ENCODE measurements at regions not wholly inside any gene's neighbourhood (a gene's known extent, or its start where the extent isn't known, plus 50 kb on each side); places are given as distances from the start of the nearest gene placed in this dataset.

- Histone ChIP-seq H3K36me3 (ENCODE audit: control insufficient read depth in 4 of 4, insufficient read depth in 3 of 4, low read depth in 1 of 4, low read length in 3 of 4) (peaks cover 0 to 3% (median under 1%) of the 10 kb centered on the region in 4 donors), H3K9ac (ENCODE audit: low read depth in 1 of 2, low read length in 2 of 2) (no peak overlapping the region), H3K4me1 (ENCODE audit: control insufficient read depth in 4 of 4, insufficient read depth in 4 of 4, low read length in 3 of 4) (no peaks in the 10 kb centered on the region), H3K27me3 (ENCODE audit: control insufficient read depth in 4 of 4, insufficient read depth in 4 of 4, low read length in 3 of 4) (no peaks in the 10 kb centered on the region), H3K9me3 (ENCODE audit: control insufficient read depth in 4 of 4, low read length in 3 of 4) (peaks cover 0 to 8% (median 0%) of the 10 kb centered on the region in 4 donors), H3K4me3 (ENCODE audit: low read depth in 1 of 3, low read length in 3 of 3) (no peak overlapping the region), H3K27ac (ENCODE audit: low read depth in 1 of 2, low read length in 2 of 2) (no peak overlapping the region)
- DNase-seq (ENCODE audit: low spot score) = no peak
- 69% methylated on average over 4 of the region's 4 CpGs for WGBS
- no peak for TF ChIP-seq NR2F2 (IDR thresholded peaks at IDR 0.05)
- TF ChIP-seq HNF4G (IDR thresholded peaks at IDR 0.05) = no peak
- TF ChIP-seq ATF3 (IDR thresholded peaks at IDR 0.05) = no peak
- no peak for TF ChIP-seq JUND (IDR thresholded peaks at IDR 0.05)
- no peak for TF ChIP-seq FOXA1 (IDR thresholded peaks at IDR 0.05)
Measured at GRCh38 chr14:88075269-88075981, 70.5 kb downstream of the GPR65 start.

GRCh38 chr14:88078525-88078924 lies 73.6 kb downstream of the GPR65 start:
- no peak for TF ChIP-seq ATF3 (IDR thresholded peaks at IDR 0.05)
- H3K4me1 ChIP-seq (ENCODE audit: control insufficient read depth in 4 of 4, insufficient read depth in 4 of 4, low read length in 3 of 4) = no peaks in the 10 kb centered on the region
- no peaks in the 10 kb centered on the region for H3K27me3 ChIP-seq (ENCODE audit: control insufficient read depth in 4 of 4, insufficient read depth in 4 of 4, low read length in 3 of 4)
- 95% methylated on average over 1 of the region's 1 CpG for WGBS
- peaks cover 0 to 3% (median 3%) of the 10 kb centered on the region in 4 donors for H3K36me3 ChIP-seq (ENCODE audit: control insufficient read depth in 4 of 4, insufficient read depth in 3 of 4, low read depth in 1 of 4, low read length in 3 of 4)
- no peak overlapping the region for H3K27ac ChIP-seq (ENCODE audit: low read depth in 1 of 2, low read length in 2 of 2)
- no peak overlapping the region for H3K4me3 ChIP-seq (ENCODE audit: low read depth in 1 of 3, low read length in 3 of 3)
- H3K9me3 ChIP-seq (ENCODE audit: control insufficient read depth in 4 of 4, low read length in 3 of 4) = peaks cover 0 to 2% (median 0%) of the 10 kb centered on the region in 4 donors
- no peak overlapping the region for H3K9ac ChIP-seq (ENCODE audit: low read depth in 1 of 2, low read length in 2 of 2)
- DNase-seq (ENCODE audit: low spot score) = no peak

GRCh38 chr14:88079624-88080023 lies 74.7 kb downstream of the GPR65 start:
- 97% methylated on average over 2 of the region's 2 CpGs for WGBS
- H3K4me3 ChIP-seq (ENCODE audit: low read depth in 1 of 3, low read length in 3 of 3) = no peak overlapping the region

GRCh38 chr14:88085736-88086135 lies 80.8 kb downstream of the GPR65 start:
- H3K27ac ChIP-seq (ENCODE audit: low read depth in 1 of 2, low read length in 2 of 2) = no peak overlapping the region
- TF ChIP-seq CTCF (IDR thresholded peaks at IDR 0.05; ENCODE audit: low read depth, low read length, missing input control) (no peak), ZBTB33 (IDR thresholded peaks at IDR 0.05) (no peak)
- WGBS = 98% methylated on average over 1 of the region's 1 CpG

More at GRCh38 chr14:88079624-88080023, 74.7 kb downstream of the GPR65 start:
- Histone ChIP-seq H3K27ac (ENCODE audit: low read depth in 1 of 2, low read length in 2 of 2) (no peak overlapping the region), H3K27me3 (ENCODE audit: control insufficient read depth in 4 of 4, insufficient read depth in 4 of 4, low read length in 3 of 4) (no peaks in the 10 kb centered on the region), H3K36me3 (ENCODE audit: control insufficient read depth in 4 of 4, insufficient read depth in 3 of 4, low read depth in 1 of 4, low read length in 3 of 4) (peaks cover 2 to 8% (median 4%) of the 10 kb centered on the region in 4 donors), H3K9ac (ENCODE audit: low read depth in 1 of 2, low read length in 2 of 2) (no peak overlapping the region), H3K9me3 (ENCODE audit: control insufficient read depth in 4 of 4, low read length in 3 of 4) (no peaks in the 10 kb centered on the region), H3K4me1 (ENCODE audit: control insufficient read depth in 4 of 4, insufficient read depth in 4 of 4, low read length in 3 of 4) (no peaks in the 10 kb centered on the region)
- DNase-seq (ENCODE audit: low spot score) = no peak
- no peak for TF ChIP-seq FOXA2 (IDR thresholded peaks at IDR 0.05)

More at GRCh38 chr14:88085736-88086135, 80.8 kb downstream of the GPR65 start:
- Histone ChIP-seq H3K4me1 (ENCODE audit: control insufficient read depth in 4 of 4, insufficient read depth in 4 of 4, low read length in 3 of 4) (peaks cover 0 to 1% (median 0%) of the 10 kb centered on the region in 4 donors), H3K9ac (ENCODE audit: low read depth in 1 of 2, low read length in 2 of 2) (no peak overlapping the region), H3K36me3 (ENCODE audit: control insufficient read depth in 4 of 4, insufficient read depth in 3 of 4, low read depth in 1 of 4, low read length in 3 of 4) (peaks cover 2 to 21% (median 10%) of the 10 kb centered on the region in 4 donors), H3K9me3 (ENCODE audit: control insufficient read depth in 4 of 4, low read length in 3 of 4) (no peaks in the 10 kb centered on the region), H3K4me3 (ENCODE audit: low read depth in 1 of 3, low read length in 3 of 3) (no peak overlapping the region), H3K27me3 (ENCODE audit: control insufficient read depth in 4 of 4, insufficient read depth in 4 of 4, low read length in 3 of 4) (no peaks in the 10 kb centered on the region)
- DNase-seq (ENCODE audit: low spot score) = no peak
